ENCODE measurements at regions not wholly inside any gene's neighbourhood (a gene's known extent, or its start where the extent isn't known, plus 50 kb on each side); places are given as distances from the start of the nearest gene placed in this dataset.
"Not testable (repeated sequence)": the region's sequence is repeated elsewhere in the genome, so short reads cannot be mapped to it uniquely, and the experiment has no call there.

GRCh38 chr10:8639486-8640185 lies 585.1 kb downstream of the GATA3 start:
- no peak for DNase-seq

- DNase-seq, result no peak
Measured at GRCh38 chr10:8640301-8640700, 585.8 kb downstream of the GATA3 start.

GRCh38 chr10:8640878-8641277 lies 586.4 kb downstream of the GATA3 start:
- no peak for DNase-seq

- no peak for DNase-seq
Measured at GRCh38 chr10:8656261-8656660, 601.8 kb downstream of the GATA3 start.

- no peak for DNase-seq
Measured at GRCh38 chr10:8659982-8660381, 605.5 kb downstream of the GATA3 start.

GRCh38 chr10:8661886-8662285 lies 607.4 kb downstream of the GATA3 start:
- no peak for DNase-seq

GRCh38 chr10:8663131-8663530 lies 608.6 kb downstream of the GATA3 start:
- DNase-seq, result no peak

- DNase-seq, result no peak
Measured at GRCh38 chr10:8665322-8665721, 610.8 kb downstream of the GATA3 start.

GRCh38 chr10:8670461-8670860 lies 616.0 kb downstream of the GATA3 start:
- DNase-seq, result no peak

- DNase-seq, result no peak
Measured at GRCh38 chr10:8674230-8674629, 619.7 kb downstream of the GATA3 start.

GRCh38 chr10:8677642-8678041 lies 623.2 kb downstream of the GATA3 start:
- DNase-seq, result no peak

GRCh38 chr10:8684916-8685315 lies 630.4 kb downstream of the GATA3 start:
- DNase-seq, result not testable (repeated sequence)

- no peak for DNase-seq
Measured at GRCh38 chr10:8688881-8689280, 634.4 kb downstream of the GATA3 start.

- DNase-seq, result no peak
Measured at GRCh38 chr10:8691498-8692017, 637.1 kb downstream of the GATA3 start.

GRCh38 chr10:8693635-8694034 lies 639.1 kb downstream of the GATA3 start:
- DNase-seq, result not testable (repeated sequence)

GRCh38 chr10:8696746-8697145 lies 642.3 kb downstream of the GATA3 start:
- DNase-seq, result no peak

GRCh38 chr10:8700689-8701088 lies 646.2 kb downstream of the GATA3 start:
- no peak for DNase-seq

GRCh38 chr10:8702181-8702580 lies 647.7 kb downstream of the GATA3 start:
- no peak for DNase-seq

- DNase-seq, result no peak
Measured at GRCh38 chr10:8705415-8705814, 650.9 kb downstream of the GATA3 start.

- no peak for DNase-seq
Measured at GRCh38 chr10:8712656-8713055, 658.2 kb downstream of the GATA3 start.

GRCh38 chr10:8719971-8720370 lies 665.5 kb downstream of the GATA3 start:
- no peak for DNase-seq

GRCh38 chr10:8721650-8722049 lies 667.2 kb downstream of the GATA3 start:
- no peak for DNase-seq

GRCh38 chr10:8722835-8723234 lies 668.3 kb downstream of the GATA3 start:
- DNase-seq, result no peak

- DNase-seq, result no peak
Measured at GRCh38 chr10:8725343-8725742, 670.9 kb downstream of the GATA3 start.
